Transverse colon (tissue), 4 donors: ENCODE measurements at regions not wholly inside any gene's neighbourhood (a gene's known extent, or its start where the extent isn't known, plus 50 kb on each side); places are given as distances from the start of the nearest gene placed in this dataset.

Experiments used
- DNase-seq: peaks from one replicate; pipeline ENCODE4 v3.0.0-alpha.2; 2019
- H3K27ac ChIP-seq, 4 donors: fragments of 200-600 bp; sonication (generic); 2 replicates each; pipeline ENCODE4 v1.5.1; 2016 to 2018; ENCODE audit warnings: inconsistent platforms in 4 of 4
- H3K27me3 ChIP-seq: fragments of 200-600 bp; sonication (generic); 2 replicates; pipeline ENCODE4 v1.5.1; 2017; ENCODE audit warnings: inconsistent platforms
- H3K36me3 ChIP-seq, 4 donors: fragments of 200-600 bp; sonication (generic); 2 replicates each; pipeline ENCODE4 v1.5.1; 2017 to 2019; ENCODE audit warnings: inconsistent platforms in 4 of 4
- H3K4me1 ChIP-seq, 4 donors: fragments of 200-600 bp; sonication (generic); 2 replicates each; pipeline ENCODE4 v1.5.1; 2017 to 2020; ENCODE audit warnings: inconsistent platforms in 4 of 4
- H3K4me3 ChIP-seq, 4 donors: fragments of 200-600 bp; sonication (generic); 1 replicate in 1 of 4; 2 replicates in 3 of 4; pipeline versions ENCODE4 v1.5.1 to v1.6.1; 2017 to 2019; ENCODE audit warnings: inconsistent platforms in 4 of 4
- H3K9me3 ChIP-seq, 2 donors: fragments of 200-600 bp; sonication (generic); 2 replicates each; pipeline ENCODE4 v1.5.1; 2017 to 2019; ENCODE audit warnings: inconsistent platforms in 2 of 2
- EP300 ChIP-seq: sonication (generic); formaldehyde crosslinking; IDR thresholded peaks from one replicate; pipeline ENCODE4 v1.6.1; 2017; ENCODE audit warnings: antibody characterized with exemption, low read depth
- POLR2A ChIP-seq: fragments of 450-650 bp; IDR thresholded peaks from one replicate; pipeline ENCODE4 v1.6.1; 2016; ENCODE audit warnings: antibody characterized with exemption, mild to moderate bottlenecking, moderate library complexity
- POLR2AphosphoS5 ChIP-seq, 3 donors: sonication (generic); formaldehyde crosslinking; IDR thresholded peaks; one replicate each; pipeline ENCODE4 v1.6.1; 2016; ENCODE audit warnings: antibody characterized with exemption in 3 of 3
- WGBS, 2 donors: methylation state at CpG; one replicate each; pipeline ENCODE4 v1.1.5; 2018; ENCODE audit warnings: low coverage in 1 of 2; 5-methylcytosine and 5-hydroxymethylcytosine counted together
- in situ Hi-C, 4 donors: fragments of 200-750 bp; cut with MboI; loops; one replicate each; pipeline versions ENCODE4 v1.15.0 to v1.15.1; 2017; ENCODE audit warnings: low sequenced_read_pairs in 3 of 4, low pct_ligation_motif_present in 1 of 4, low pct_unique_long_range_greater_than_20kb in 1 of 4
- intact Hi-C: fragments of 100-400 bp; cut with DNase I; formaldehyde crosslinking; loops from one replicate; pipeline ENCODE4 v1.15.1; 2023; ENCODE audit warnings: low total_unique reads
- TF ChIP-seq, protein P1 (sequence below), 5 experiments: fragments of 200-600 bp in 3 of 5; fragments of 450-650 bp in 2 of 5; sonication (generic) in 3 of 5; IDR thresholded peaks; 1 replicate in 2 of 5; 2 replicates in 3 of 5; pipeline ENCODE4 v1.5.1; 2016 to 2017; ENCODE audit warnings: antibody characterized with exemption in 5 of 5, inconsistent platforms in 3 of 5, mild to moderate bottlenecking in 2 of 5, moderate library complexity in 1 of 5

DNA sequence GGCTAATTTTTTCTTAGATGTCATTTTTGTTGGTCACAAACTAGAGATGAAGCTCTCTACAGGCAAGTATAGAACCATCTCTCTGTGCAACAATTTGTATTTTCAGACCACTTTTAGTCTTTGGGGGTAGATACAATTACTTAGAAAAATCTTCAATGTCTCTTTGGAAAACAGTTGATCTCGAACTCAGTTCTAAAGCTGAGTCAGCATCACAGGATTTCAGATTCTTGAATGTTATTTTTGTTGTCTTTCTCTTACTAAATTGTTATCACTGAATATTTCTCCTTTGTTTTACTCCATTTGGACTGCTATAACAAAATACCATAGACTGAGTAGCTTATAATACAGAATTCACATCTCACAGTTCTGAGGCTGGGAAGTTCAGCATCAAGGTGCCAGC, 1557.0 kb downstream of the SI start:
- Histone ChIP-seq H3K27me3 (no peaks in the 10 kb centered on the region), H3K27ac (no peak overlapping the region), H3K9me3 (no peaks in the 10 kb centered on the region), H3K4me1 (no peaks in the 10 kb centered on the region), H3K4me3 (no peak overlapping the region), H3K36me3 (no peaks in the 10 kb centered on the region)
- no peak for DNase-seq
- intact Hi-C loops, result no loop called here
- TF ChIP-seq, protein P1, sequence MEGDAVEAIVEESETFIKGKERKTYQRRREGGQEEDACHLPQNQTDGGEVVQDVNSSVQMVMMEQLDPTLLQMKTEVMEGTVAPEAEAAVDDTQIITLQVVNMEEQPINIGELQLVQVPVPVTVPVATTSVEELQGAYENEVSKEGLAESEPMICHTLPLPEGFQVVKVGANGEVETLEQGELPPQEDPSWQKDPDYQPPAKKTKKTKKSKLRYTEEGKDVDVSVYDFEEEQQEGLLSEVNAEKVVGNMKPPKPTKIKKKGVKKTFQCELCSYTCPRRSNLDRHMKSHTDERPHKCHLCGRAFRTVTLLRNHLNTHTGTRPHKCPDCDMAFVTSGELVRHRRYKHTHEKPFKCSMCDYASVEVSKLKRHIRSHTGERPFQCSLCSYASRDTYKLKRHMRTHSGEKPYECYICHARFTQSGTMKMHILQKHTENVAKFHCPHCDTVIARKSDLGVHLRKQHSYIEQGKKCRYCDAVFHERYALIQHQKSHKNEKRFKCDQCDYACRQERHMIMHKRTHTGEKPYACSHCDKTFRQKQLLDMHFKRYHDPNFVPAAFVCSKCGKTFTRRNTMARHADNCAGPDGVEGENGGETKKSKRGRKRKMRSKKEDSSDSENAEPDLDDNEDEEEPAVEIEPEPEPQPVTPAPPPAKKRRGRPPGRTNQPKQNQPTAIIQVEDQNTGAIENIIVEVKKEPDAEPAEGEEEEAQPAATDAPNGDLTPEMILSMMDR (IDR thresholded peaks at IDR 0.05), result no peak
- TF ChIP-seq POLR2AphosphoS5 (IDR thresholded peaks at IDR 0.05), result no peak
- no peak for TF ChIP-seq POLR2A
- TF ChIP-seq EP300, result no peak
- WGBS, 2 donors, result 58 to 78% methylated on average over 1 of the region's 1 CpG
- in situ Hi-C loops, result no loop called here

DNA sequence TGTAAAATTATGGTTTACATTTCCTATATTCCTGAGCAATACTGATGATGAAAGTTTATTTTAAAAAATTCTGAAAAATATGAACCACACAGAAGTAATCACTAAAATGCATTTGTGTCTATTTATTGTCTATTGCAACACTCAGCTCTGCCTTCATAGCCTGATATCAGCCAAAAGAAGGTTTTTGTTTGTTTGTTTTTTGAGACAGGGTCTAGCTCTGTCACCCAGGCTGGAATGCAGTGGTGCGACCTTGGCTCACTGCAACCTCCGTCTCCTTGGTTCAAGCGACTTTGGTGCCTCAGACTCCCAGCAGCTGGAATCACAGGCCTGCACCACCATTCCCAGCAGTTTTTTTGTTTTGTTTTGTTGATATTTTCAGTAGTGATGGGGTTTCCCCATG, 1560.2 kb downstream of the SI start:
- no peaks in the 10 kb centered on the region for H3K27me3 ChIP-seq
- no peak for DNase-seq
- 84 to 96% methylated on average over 3 of the region's 3 CpGs for WGBS, 2 donors
- TF ChIP-seq EP300, result no peak
- TF ChIP-seq, protein P1 (IDR thresholded peaks at IDR 0.05), result no peak
- TF ChIP-seq POLR2A, result no peak
- TF ChIP-seq POLR2AphosphoS5 (IDR thresholded peaks at IDR 0.05), result no peak
- H3K4me1 ChIP-seq, result no peaks in the 10 kb centered on the region
- no peak overlapping the region for H3K4me3 ChIP-seq
- H3K9me3 ChIP-seq, result no peaks in the 10 kb centered on the region
- no peak overlapping the region for H3K27ac ChIP-seq
- H3K36me3 ChIP-seq, result no peaks in the 10 kb centered on the region
- in situ Hi-C loops, result no loop called here
- intact Hi-C loops, result no loop called here

DNA sequence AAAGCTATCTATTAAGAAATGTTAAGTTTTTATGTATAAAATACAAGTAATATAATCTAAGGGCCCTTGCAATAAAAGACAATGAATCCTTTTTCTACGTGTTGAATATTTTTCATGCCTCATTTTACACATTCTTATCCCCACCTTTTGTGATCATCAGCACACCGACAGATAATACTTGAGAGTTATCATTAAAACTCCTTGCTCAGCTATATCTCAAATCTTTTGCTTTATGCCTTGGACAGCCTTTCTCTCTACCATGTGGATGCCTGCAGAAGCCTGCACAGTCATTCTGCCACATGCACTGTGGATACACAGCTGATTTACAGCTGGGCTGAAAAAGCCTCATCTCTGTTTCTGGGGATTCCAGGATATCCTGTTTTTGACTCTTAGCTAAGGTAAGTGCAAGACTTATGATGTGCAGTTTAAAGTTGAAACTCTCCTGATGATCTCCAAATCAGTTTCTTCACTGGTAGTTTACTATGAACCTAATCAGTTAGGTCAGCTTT, 1565.1 kb downstream of the SI start:
- in situ Hi-C loops (no loop called here), intact Hi-C loops (no loop called here)
- Histone ChIP-seq H3K4me1 (no peaks in the 10 kb centered on the region), H3K27ac (no peak overlapping the region), H3K9me3 (no peaks in the 10 kb centered on the region), H3K4me3 (no peak overlapping the region), H3K27me3 (no peaks in the 10 kb centered on the region), H3K36me3 (no peaks in the 10 kb centered on the region)
- TF ChIP-seq EP300, result no peak
- no peak for TF ChIP-seq POLR2AphosphoS5 (IDR thresholded peaks at IDR 0.05)
- TF ChIP-seq, protein P1 (IDR thresholded peaks at IDR 0.05), result no peak
- no peak for TF ChIP-seq POLR2A
- no peak for DNase-seq
- WGBS, 2 donors, result 42 to 43% methylated on average over 2 of the region's 2 CpGs

DNA sequence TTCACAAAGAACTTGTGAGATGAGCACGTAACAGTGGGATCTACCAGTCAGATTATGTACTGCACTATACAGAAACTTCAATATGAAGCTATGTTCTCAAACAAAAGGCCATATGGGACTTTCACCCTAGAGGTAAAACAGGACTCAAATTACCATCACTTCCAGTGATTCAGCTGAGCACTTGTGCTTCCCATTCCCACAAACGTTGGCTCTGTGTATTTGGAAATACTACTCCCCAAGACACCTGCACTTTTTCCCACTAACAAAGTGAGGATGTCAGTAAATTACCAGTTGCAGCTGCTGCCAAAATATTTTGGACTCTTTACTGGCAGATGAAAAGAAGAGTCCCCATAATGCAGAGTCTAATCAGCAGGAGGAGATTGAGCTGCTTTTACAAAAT, 1570.1 kb downstream of the SI start:
- Histone ChIP-seq H3K36me3 (no peaks in the 10 kb centered on the region), H3K27ac (no peak overlapping the region), H3K4me3 (no peak overlapping the region), H3K27me3 (no peaks in the 10 kb centered on the region), H3K4me1 (no peaks in the 10 kb centered on the region), H3K9me3 (no peaks in the 10 kb centered on the region)
- TF ChIP-seq EP300 (no peak), POLR2AphosphoS5 (IDR thresholded peaks at IDR 0.05) (no peak), POLR2A (no peak)
- TF ChIP-seq, protein P1 (IDR thresholded peaks at IDR 0.05), result no peak
- intact Hi-C loops, result no loop called here
- no peak for DNase-seq
- WGBS, 2 donors, result 30 to 35% methylated on average over 2 of the region's 2 CpGs
- in situ Hi-C loops, result no loop called here
